NB4 (cell line): ENCODE measurements at regions not wholly inside any gene's neighbourhood (a gene's known extent, or its start where the extent isn't known, plus 50 kb on each side); places are given as distances from the start of the nearest gene placed in this dataset.

Experiments used
- POLR2A ChIP-seq: IDR thresholded peaks from 2 replicates; pipeline ENCODE4 v1.6.1; 2011; ENCODE audit warnings: mild to moderate bottlenecking; ENCODE audit not compliant: insufficient read length; ENCODE audit errors: extremely low read depth
- TF ChIP-seq, protein P1 (sequence below): IDR thresholded peaks from one replicate; pipeline ENCODE4 v1.5.1; 2012; ENCODE audit warnings: low read depth, low read length

- TF ChIP-seq POLR2A = no peak
- TF ChIP-seq, protein P1, sequence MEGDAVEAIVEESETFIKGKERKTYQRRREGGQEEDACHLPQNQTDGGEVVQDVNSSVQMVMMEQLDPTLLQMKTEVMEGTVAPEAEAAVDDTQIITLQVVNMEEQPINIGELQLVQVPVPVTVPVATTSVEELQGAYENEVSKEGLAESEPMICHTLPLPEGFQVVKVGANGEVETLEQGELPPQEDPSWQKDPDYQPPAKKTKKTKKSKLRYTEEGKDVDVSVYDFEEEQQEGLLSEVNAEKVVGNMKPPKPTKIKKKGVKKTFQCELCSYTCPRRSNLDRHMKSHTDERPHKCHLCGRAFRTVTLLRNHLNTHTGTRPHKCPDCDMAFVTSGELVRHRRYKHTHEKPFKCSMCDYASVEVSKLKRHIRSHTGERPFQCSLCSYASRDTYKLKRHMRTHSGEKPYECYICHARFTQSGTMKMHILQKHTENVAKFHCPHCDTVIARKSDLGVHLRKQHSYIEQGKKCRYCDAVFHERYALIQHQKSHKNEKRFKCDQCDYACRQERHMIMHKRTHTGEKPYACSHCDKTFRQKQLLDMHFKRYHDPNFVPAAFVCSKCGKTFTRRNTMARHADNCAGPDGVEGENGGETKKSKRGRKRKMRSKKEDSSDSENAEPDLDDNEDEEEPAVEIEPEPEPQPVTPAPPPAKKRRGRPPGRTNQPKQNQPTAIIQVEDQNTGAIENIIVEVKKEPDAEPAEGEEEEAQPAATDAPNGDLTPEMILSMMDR = no peak
Observed at GRCh38 chr5:173392172-173392571, 64.0 kb upstream of the STC2 start.
